DMS53 treated with DMSO at 0.1 percent for 48 hours (cell line): ENCODE measurements at regions not wholly inside any gene's neighbourhood (a gene's known extent, or its start where the extent isn't known, plus 50 kb on each side); places are given as distances from the start of the nearest gene placed in this dataset.

Experiments used
- DNase-seq: peaks from one replicate; lab custom pipeline; 2025; ENCODE audit not compliant: unreplicated experiment; lab: John Stamatoyannopoulos, UW

DNA sequence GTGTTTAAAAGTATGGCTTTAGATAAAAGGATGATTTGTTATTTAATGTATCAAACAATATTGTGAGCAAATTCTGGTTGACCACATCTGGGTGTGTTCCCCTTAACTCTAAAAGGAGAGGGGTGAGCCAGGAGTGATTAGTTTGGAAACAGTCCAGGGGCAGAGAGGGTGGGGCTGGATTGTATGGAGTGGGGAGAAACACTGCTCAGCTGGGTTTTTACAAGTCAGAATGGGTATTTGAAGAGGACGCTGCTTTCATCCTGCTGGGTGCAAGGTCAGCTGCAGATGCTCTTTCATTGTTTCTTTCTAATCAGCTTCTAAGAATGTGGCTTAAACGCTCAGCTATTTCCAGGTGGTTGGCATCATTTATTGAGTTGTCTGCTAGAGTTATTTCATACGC, 82.8 kb upstream of the LIMCH1 start:
- DNase-seq, result peak; percentile 6

DNA sequence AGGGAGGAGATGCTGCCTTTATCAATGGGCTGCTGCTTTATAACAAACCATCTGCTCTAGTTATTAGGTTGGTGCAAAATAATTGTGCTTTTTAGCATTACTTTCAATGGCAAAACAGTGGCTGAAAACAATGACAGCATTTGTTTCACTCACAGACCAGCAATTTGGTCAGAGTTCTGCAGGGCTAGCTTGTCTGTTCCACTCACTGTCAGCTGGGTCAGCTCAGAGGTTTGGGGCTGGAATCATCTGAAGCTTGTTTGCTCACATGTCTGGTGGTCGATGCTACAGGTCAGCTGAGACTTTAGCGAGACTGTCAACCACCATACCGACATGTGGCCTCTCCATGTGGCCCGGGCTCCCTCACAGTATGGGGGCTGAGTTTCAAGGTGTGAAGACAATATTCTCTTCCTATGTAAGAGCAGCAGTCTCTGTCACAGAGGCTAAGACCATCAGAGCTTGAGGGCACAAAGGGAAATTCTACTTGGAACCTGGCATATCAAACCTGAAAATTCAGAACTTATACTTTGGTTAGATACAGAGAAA, 81.3 kb upstream of the LIMCH1 start:
- no peak for DNase-seq

DNA sequence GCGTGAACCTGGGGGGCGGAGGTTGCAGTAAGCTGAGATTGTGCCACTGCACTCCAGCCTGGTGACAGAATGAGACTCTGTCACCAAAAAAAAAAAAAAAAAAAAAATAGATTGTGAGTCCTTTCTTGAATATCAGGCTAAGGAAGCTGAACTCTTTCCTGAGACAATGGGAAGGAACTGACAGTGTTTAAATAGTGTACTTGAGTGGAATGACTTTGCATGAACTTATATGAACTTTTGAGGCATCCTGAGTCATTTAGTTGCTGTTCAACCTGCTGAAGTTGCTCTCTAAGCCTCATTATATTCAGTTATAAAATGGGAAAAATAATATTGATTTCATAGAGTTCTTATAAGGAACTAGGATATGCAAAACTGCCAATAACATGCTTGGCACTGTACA, 79.3 kb upstream of the LIMCH1 start:
- no peak for DNase-seq

DNA sequence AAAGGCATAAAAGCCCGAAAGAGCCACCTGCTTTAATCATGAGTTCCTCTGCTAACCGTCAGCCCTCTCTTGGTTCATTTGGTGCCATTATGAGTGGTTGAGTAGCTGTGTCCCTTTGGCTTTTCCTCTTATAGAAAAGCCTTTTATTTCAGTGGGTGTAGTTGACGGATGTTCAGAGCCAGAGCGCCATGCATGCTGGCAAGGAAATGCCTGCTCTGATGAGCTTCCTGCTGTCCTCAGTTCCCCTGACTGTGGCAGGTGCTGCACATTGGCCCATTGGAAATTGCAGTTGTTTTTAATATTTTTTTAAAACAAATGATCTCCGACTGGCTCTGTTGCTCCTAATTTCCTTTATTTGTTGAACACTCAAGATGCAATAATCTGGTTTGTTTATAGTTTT, 77.3 kb upstream of the LIMCH1 start:
- DNase-seq, result no peak

DNA sequence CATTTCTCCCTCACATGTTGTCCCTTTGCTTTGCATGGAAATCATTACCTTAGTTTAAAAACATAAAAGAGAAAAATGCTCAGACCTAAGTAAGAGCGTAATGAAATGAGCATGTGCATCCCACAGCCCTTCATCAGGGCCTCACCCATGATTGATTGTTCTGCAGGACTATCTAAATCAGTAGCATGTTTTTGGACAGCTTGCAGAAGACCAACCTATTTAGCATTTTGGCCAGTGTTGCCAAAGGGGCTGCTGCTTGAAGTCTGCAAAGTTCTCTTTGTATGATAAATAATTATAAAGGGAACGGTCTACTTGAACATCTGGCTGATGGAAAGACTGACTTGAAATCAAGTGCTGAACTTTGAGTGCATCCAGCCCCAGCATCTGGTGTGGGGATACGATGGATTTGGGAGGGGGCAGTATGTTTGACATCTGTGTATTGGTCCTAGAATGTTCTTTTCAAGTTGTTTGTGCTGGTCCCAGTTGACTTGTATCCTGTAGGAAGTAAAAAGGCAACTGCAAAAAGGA, 76.1 kb upstream of the LIMCH1 start:
- DNase-seq, result no peak

DNA sequence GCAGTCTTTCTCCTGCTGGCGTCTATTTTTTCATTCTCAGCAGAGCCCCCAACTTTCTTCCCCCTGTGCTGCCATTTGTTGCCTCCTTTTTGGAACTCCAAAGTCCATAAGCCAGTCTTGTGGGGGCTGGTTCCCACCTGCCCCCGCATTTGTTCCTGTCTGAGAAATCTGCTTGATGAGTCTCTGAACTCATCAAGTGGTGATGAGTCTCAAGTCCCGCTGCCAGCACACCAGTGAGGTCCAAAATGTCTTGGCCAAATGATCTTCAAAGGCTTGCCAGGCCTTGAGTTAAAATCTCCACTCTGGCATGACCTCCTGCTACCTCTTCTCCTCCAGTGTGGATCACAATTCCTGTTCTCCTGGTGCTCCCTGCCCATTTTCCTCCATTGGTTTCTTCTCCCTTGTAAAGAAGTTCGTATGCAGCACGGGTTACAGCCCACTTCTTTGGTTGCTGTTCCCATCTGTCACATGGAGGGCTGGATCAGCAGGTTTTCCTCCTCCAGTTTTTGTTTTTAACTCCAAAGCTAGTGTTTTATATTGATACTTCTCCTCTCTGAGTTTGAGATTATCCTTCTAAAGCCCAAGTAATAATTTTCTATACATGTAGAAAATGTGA, 72.7 kb upstream of the LIMCH1 start:
- no peak for DNase-seq

DNA sequence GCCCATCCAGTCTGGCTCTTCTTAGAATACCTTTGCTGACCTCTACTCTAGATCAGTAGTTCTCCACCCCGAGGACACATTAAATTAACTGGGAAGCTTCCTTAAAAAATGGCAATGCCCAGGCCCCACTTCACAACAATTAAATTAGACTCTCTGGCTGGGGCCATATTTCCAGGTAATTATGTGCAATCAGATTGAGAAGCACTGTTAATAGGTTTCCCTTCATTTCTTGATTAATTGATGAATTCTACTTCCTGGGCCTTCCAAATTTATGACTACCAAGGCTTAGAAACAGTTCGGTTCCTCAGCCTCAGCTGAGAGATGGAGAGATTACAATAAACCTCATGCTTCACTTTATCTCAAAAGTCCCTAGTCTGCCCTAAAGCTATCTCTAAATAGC, 71.7 kb upstream of the LIMCH1 start:
- DNase-seq, result no peak

DNA sequence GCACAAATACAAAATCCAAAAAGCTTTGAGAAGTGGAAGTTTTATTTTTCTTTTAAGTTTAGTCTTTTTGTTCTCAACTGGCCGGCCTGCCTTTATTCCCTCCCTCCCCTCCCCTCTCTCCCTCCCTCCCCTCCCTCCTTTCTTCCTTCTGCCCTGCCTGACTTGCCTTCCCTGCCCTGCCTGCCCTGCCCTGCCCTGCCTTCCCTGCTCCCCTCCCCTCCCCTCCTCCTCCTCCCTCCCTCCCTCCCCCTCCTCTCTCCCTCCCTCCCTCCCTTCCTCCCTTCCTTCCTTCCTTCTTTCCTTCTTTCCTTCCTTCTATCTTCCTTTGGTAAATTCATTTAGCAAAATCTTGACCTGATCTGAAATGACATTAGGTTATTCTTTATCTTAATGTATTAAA, 69.8 kb upstream of the LIMCH1 start:
- no peak for DNase-seq

DNA sequence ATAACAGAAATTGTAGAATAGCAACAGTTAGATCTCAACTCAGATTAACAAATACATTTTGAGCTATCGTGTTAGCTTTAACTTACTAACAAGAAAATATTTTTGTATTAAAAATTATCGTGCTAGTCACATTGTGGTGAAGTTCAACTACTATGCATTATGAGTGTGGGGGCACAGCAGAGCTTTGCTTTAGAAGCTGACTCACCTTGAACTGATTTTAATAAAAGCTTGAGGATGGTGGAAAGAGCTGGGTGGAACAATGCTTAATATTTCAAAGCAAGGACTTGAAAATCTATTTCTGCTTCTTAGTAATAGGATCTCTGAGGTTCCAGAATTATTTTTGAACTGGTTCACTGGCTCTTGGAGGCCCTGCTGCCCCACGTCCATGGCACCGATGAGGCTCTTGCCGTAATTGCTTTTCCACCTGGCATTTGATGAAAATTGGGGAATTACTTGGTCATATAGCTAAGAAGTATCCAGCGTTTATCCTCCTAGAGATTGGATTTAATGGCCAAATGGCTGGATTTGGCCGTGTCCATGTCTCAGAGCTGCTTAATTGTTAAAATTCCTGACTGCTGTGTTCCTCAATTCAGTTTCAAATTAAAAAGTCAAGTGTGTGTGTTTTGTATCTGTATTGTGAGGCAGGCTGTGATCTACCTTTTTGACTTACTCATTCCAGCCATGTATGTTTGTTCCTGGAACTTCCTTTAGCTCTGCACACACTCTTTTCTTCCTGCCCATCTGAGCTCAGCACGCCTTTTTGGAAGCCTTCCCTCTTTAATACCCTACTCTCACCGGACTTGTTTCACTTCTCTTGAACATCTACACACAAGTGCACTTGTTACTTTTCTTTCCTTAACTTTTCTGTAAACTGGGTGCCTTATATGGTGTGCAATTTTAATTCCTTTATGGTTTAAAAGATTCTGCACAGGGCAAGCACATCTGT, 66.6 kb upstream of the LIMCH1 start:
- no peak for DNase-seq

DNA sequence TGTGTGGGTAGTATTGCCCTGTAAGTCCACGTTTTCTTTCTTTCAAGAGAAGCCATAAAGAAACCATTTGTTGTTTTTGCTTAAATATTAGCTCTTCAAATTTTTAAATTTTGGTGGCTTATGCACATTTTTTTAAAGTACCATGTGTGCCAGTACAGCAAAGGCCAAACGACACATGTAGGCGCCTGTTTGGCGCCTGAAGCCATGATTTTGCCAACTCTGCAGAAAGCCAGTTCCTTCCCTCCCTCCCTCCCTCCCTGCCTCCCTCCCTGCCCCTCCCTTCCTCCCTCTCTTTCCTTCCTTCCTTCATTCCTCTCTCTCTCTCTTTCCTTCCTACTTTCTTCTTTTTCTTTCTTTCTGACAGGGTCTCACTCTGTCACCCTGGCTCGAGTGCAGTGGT, 65.9 kb upstream of the LIMCH1 start:
- DNase-seq, result no peak

DNA sequence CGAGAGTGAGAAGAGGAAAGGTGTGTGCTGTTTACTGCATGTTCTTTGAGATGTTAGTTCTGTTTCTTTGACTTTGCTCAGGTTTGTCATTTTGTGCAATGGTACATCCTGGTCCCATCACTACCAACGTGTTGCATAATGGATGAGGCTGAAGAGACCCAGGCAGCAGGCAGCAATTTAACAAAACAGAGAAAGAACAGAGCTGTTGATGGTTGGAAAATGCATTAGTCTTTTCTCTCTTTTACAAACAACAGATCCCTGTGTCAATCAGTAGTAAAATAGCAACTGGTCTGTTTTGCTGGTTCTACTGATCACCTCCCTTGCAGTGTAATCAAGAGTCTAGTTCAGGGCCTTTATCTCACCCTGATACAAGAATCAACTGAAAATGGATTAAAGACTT, 64.8 kb upstream of the LIMCH1 start:
- no peak for DNase-seq

DNA sequence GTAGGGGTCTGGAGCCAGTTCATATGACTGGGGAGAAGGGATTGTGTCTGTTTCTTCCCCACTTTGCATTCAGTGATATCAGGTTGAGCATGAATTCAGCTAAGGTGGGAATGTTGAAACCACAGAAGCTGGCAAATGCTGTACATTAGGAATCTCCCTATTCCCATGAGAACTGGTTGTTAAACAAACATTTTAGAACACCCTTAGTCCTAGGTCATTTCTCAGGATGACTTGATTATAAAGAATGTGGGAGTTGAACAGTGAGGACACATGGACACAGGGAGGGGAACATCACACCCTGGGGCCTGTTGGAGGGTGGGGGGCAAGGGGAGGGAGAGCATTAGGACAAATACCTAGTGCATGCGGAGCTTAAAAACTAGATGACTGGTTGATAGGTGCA, 62.6 kb upstream of the LIMCH1 start:
- no peak for DNase-seq

DNA sequence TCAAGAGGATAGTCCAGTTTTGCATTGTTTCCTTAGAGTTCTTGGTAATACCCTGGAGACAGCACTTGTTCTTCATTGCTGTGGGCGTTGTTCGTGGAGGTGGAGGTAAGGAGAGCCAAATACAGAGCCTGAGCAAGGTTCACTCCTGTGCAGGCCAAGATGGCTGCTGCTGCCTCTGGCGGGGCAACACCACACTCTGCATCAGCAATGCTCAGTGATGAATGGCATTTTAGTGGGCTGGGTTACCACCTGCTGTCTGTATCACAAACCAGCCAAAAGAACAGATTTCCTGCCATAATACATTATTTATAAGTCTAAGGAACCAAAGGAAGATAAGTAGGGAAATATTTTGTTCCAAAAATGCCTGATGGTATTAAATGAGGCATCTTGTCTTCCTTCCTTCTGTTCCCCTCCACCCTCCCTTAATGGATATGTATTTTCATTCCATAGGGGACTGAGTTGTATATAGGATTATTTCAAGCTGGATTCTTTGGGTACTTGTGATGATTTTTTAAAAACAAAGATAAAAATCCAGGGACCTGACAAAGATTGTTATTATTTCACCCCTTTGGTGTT, 61.6 kb upstream of the LIMCH1 start:
- DNase-seq, result no peak

DNA sequence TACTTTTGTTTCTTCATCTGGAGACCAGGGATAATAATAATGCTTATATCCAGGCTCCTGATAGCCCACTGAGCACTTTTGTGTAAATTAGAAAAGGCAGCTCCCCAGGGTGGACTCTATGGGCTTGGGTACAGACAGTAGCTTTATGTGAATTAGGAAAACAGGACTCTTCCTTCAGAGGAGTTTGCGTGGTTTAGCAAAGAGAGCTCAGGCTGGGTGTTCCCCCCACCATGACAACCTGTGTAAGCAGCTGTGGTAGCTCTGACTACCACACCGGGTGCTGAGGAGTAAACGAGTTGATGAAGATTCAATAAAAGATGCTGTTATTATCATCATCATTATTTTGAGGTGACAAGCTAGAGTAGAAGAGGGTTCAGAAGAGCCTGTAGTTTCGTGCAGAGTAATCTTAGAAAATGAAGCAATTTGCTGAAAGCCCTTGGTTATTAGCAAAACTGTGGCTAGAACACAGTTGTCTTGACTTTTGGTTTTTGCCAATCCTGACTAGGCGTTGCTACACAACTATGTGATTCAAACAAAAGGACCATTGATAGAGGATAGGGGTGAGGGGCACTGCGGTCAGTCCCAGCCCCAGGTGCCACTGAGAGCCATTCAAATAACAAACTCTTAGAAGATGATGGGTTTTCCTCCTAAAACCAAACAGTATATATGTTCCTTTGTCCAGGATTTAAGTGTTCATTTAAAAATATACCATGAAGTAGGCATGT, 60.6 kb upstream of the LIMCH1 start:
- DNase-seq, result no peak

DNA sequence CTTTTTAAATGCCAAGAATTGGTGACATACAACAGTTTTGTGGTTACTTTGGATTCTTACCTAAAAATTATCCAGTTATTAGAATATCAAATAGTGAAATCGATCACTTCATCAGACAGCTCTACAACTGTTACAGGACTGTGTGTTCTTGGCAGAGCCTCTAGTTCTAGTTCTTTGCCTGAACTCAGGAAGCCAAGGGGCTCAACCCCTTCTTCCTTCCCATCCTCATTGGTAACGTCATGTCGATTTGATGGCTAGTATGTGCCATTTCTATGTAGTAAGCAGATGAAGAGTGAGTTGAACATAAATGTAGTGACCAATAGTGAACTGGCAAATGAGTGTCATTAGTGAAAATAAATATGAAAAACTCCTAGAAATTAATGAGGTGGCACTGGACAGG, 59.4 kb upstream of the LIMCH1 start:
- no peak for DNase-seq

DNA sequence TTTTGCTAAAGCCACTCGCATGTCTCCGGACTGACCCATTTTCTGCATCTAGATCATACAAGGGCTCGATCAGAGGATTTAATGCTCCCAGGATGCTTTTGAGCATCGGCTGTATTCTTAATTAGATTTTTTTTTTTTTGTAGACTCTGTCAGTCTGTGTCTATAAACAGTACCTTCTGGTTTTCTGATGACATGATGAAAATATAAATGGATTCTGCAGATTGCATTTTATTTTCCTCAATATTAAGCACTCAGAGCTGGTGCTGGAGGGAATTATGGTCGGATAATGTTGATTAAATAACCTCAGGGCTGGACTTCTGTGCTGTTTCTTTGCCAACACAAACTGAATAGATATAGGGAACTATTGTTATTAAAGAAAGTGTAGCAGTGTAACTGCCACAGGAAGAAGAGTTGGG, 57.1 kb upstream of the LIMCH1 start:
- no peak for DNase-seq

DNA sequence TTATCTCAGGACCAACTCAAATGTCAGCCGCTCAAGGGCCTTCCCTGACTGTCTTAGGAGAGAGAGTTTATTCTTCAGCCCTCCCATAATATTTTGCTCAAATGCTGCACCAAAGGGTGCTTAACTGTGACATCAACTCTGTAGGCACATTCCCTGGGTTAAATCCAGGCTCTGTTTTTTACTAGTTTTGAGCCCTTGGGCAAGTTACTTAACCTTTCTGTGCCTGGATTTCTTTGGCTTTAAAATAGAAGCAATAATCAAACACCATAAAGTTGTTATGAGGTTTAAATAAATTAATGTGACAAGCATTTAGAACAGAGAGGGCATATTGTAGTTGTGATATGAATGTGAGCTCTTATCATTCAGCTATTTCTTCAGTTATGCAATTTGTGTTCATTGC, 54.2 kb upstream of the LIMCH1 start:
- DNase-seq, result no peak

DNA sequence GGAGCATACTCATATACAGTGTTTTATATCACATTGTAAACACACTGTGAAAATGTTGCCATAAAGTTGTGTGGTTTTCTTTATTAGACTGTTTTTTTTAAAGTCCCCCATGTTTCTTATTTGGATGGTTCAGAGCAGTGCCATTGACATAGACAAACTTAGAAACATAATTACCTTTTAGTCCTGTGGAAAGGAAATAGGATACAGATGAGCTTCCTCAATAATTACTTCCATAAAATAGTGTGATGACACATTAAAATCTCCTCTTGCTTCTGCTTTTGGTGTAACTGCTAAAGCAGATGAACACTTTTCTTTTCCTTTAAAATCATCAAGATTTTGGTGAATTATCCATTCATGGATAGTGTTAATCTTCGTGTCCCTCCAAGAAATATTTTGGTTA, 52.9 kb upstream of the LIMCH1 start:
- no peak for DNase-seq

DNA sequence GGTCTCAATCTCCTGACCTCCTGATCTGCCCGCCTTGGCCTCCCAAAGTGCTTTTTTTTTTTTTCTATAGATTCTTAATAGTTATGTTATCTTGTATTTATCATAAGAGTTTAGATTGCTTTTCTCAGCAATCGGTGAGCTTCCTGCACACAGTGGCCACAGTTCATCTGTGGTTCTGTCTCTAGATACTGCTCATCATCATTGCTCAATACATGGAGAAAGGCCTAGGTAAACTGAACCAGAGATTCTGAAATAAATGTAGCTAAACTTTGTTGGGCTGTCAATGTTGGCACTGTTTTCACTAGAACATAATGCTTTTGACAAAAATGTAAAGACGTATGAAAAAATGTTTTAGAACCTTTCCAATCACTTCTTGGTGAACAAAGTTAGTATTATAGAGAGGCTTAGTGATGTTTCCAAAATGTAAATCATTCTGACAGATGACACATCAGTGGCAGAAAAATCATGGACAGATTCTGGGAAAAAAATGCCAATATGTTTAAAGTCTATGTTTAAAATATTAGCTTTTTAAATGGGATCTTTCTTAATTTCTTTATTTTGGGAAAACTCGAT, 50.0 kb upstream of the LIMCH1 start:
- no peak for DNase-seq
